A673 (cell line): ENCODE measurements at regions not wholly inside any gene's neighbourhood (a gene's known extent, or its start where the extent isn't known, plus 50 kb on each side); places are given as distances from the start of the nearest gene placed in this dataset.

Source experiments
- BruUV-seq: library from RNA; stranded (reverse); fragments of 400-500 nt; replicated peaks from 2 replicates; lab custom pipeline; 2021; lab: Mats Ljungman, UMichigan
- CTCF ChIA-PET: fragments of 300-600 bp; sonication (Branson Sonifier 250); formaldehyde crosslinking; loops from one replicate; lab custom pipeline; 2022; ENCODE audit warnings: antibody characterized with exemption; lab: Charles Lee
- POLR2A ChIA-PET: fragments of 300-600 bp; sonication (Branson Sonifier 250); formaldehyde crosslinking; loops from one replicate; lab custom pipeline; 2022; ENCODE audit warnings: antibody characterized with exemption; ENCODE audit not compliant: low non-redundant PET; lab: Charles Lee
- DNase-seq: peaks from one replicate; pipeline ENCODE4 v3.0.0-alpha.2; 2015; ENCODE audit warnings: low spot score
- H3K27ac ChIP-seq: fragments of 200-600 bp; sonication (generic); 2 replicates; pipeline ENCODE4 v1.5.1; 2016; ENCODE audit warnings: mixed run types, low read depth, mild to moderate bottlenecking, mixed read lengths, antibody characterized with exemption, low read length; ENCODE audit not compliant: poor library complexity, severe bottlenecking
- H3K27me3 ChIP-seq: fragments of 200-600 bp; sonication (generic); replicated peaks from 2 replicates; pipeline ENCODE4 v1.6.1; 2017; ENCODE audit warnings: mixed run types, low read depth, mild to moderate bottlenecking, mixed read lengths, antibody characterized with exemption, low read length; ENCODE audit not compliant: insufficient read depth, poor library complexity
- H3K36me3 ChIP-seq: fragments of 200-600 bp; sonication (generic); 2 replicates; pipeline ENCODE4 v1.6.1; 2016; ENCODE audit warnings: mixed run types, mild to moderate bottlenecking, mixed read lengths, antibody characterized with exemption, low read length; ENCODE audit not compliant: insufficient read depth, poor library complexity, severe bottlenecking
- H3K4me1 ChIP-seq: fragments of 200-600 bp; sonication (generic); 2 replicates; pipeline ENCODE4 v1.6.1; 2017; ENCODE audit warnings: mixed run types, mild to moderate bottlenecking, mixed read lengths, antibody characterized with exemption, low read length; ENCODE audit not compliant: insufficient read depth, poor library complexity, severe bottlenecking
- H3K4me3 ChIP-seq: fragments of 200-600 bp; sonication (generic); 2 replicates; pipeline ENCODE4 v1.5.1; 2016; ENCODE audit warnings: low read depth, mixed run types, mild to moderate bottlenecking, mixed read lengths, low read length; ENCODE audit not compliant: poor library complexity, severe bottlenecking
- H3K9me3 ChIP-seq: fragments of 200-600 bp; sonication (generic); 2 replicates; pipeline ENCODE4 v1.6.1; 2016; ENCODE audit warnings: mixed run types, low read depth, mild to moderate bottlenecking, mixed read lengths, antibody characterized with exemption, low read length; ENCODE audit not compliant: poor library complexity, severe bottlenecking
- CTCF ChIP-seq: fragments of 300-800, 200-600 bp; sonication (generic); conservative IDR thresholded peaks from 2 replicates; pipeline ENCODE4 v1.5.1; 2017; ENCODE audit warnings: low read depth, mild to moderate bottlenecking, antibody characterized with exemption, low read length, moderate library complexity, mixed read lengths
- EZH2 ChIP-seq: fragments of 200-600 bp; sonication (generic); IDR thresholded peaks from 2 replicates; pipeline ENCODE4 v1.6.1; 2017; ENCODE audit warnings: borderline replicate concordance, low read depth, mild to moderate bottlenecking, mixed read lengths, antibody characterized with exemption, low read length; ENCODE audit not compliant: poor library complexity, severe bottlenecking
- intact Hi-C: fragments of 100-400 bp; cut with micrococcal nuclease; formaldehyde crosslinking; loops from one replicate; pipeline ENCODE4 v1.10.0; 2022; ENCODE audit not compliant: unreplicated experiment

GRCh38 chr7:1326511-1326785 lies 93.8 kb downstream of the UNCX start:
- BruUV-seq, result no TSS peak
- Histone ChIP-seq H3K9me3 (no peaks in the 10 kb centered on the region), H3K27ac (no peak overlapping the region), H3K4me3 (no peak overlapping the region), H3K4me1 (peaks cover 12% of the 10 kb centered on the region), H3K36me3 (no peaks in the 10 kb centered on the region), H3K27me3 (no peaks in the 10 kb centered on the region)
- ChIA-PET CTCF (no interaction called here), POLR2A (no interaction called here)
- no peak for DNase-seq
- TF ChIP-seq CTCF (no peak), EZH2 (no peak)
- intact Hi-C loops, result no loop called here

GRCh38 chr7:1329261-1329660 lies 96.6 kb downstream of the UNCX start:
- no peak for TF ChIP-seq CTCF
- TF ChIP-seq EZH2, result no peak
- ChIA-PET CTCF (no interaction called here), POLR2A (no interaction called here)
- peaks cover 14% of the 10 kb centered on the region for H3K4me1 ChIP-seq
- no TSS peak for BruUV-seq
- no peaks in the 10 kb centered on the region for H3K27me3 ChIP-seq
- no peaks in the 10 kb centered on the region for H3K36me3 ChIP-seq
- no peak overlapping the region for H3K4me3 ChIP-seq
- no peak for DNase-seq
- H3K9me3 ChIP-seq, result no peaks in the 10 kb centered on the region
- intact Hi-C loops, result no loop called here
- no peak overlapping the region for H3K27ac ChIP-seq

- ChIA-PET POLR2A (no interaction called here), CTCF (no interaction called here)
- peaks cover 14% of the 10 kb centered on the region for H3K4me1 ChIP-seq
- TF ChIP-seq CTCF (no peak), EZH2 (no peak)
- no peaks in the 10 kb centered on the region for H3K36me3 ChIP-seq
- no peaks in the 10 kb centered on the region for H3K9me3 ChIP-seq
- H3K4me3 ChIP-seq, result no peak overlapping the region
- no peak overlapping the region for H3K27ac ChIP-seq
- intact Hi-C loops, result no loop called here
- DNase-seq, result no peak
- no peaks in the 10 kb centered on the region for H3K27me3 ChIP-seq
- BruUV-seq, result no TSS peak
Measured at GRCh38 chr7:1329966-1330800, 97.5 kb downstream of the UNCX start.
